WI38 (cell line): ENCODE measurements at regions not wholly inside any gene's neighbourhood (a gene's known extent, or its start where the extent isn't known, plus 50 kb on each side); places are given as distances from the start of the nearest gene placed in this dataset.

Experiments used
- H3K4me3 ChIP-seq: 2 replicates; pipeline ENCODE4 v1.5.1; 2011; ENCODE audit warnings: low read depth, mild to moderate bottlenecking, control low read depth, low read length
- TF ChIP-seq, protein P1 (sequence below): IDR thresholded peaks from 2 replicates; pipeline ENCODE4 v1.5.1; 2012; ENCODE audit warnings: low read depth, mild to moderate bottlenecking, control low read depth, low read length

- TF ChIP-seq, protein P1, sequence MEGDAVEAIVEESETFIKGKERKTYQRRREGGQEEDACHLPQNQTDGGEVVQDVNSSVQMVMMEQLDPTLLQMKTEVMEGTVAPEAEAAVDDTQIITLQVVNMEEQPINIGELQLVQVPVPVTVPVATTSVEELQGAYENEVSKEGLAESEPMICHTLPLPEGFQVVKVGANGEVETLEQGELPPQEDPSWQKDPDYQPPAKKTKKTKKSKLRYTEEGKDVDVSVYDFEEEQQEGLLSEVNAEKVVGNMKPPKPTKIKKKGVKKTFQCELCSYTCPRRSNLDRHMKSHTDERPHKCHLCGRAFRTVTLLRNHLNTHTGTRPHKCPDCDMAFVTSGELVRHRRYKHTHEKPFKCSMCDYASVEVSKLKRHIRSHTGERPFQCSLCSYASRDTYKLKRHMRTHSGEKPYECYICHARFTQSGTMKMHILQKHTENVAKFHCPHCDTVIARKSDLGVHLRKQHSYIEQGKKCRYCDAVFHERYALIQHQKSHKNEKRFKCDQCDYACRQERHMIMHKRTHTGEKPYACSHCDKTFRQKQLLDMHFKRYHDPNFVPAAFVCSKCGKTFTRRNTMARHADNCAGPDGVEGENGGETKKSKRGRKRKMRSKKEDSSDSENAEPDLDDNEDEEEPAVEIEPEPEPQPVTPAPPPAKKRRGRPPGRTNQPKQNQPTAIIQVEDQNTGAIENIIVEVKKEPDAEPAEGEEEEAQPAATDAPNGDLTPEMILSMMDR, result no peak
- no peak overlapping the region for H3K4me3 ChIP-seq
These were observed 232.6 kb upstream of the TBX3 start for GRCh38 chr12:114916541-114916940.

DNA sequence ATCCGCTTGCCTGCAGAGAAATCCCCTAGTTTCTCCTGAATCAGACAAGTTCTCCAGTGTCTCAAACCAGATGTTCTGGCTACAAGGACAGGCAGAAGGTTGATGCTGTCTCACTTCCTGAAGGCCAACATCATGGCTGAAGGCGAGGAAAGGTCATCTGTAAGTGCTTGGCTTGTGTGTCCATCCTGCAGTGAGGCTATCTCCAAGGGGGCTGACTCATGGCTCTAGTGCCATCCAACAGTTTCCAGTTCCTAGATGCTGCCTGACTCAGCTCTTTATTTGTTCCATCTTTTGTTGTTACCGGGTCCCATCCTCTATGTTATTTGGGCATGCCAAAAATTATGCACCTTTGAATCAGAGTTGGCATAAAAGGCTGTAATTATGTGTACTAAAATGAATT lies 232.1 kb upstream of the TBX3 start:
- TF ChIP-seq, protein P1, result no peak

GRCh38 chr12:114913871-114914801 lies 230.2 kb upstream of the TBX3 start:
- no peak overlapping the region for H3K4me3 ChIP-seq
- TF ChIP-seq, protein P1, result no peak

More for the DNA sequence above, 232.1 kb upstream of the TBX3 start:
- no peak overlapping the region for H3K4me3 ChIP-seq

- TF ChIP-seq, protein P1, result no peak
These were observed 228.8 kb upstream of the TBX3 start for GRCh38 chr12:114912811-114913210.

DNA sequence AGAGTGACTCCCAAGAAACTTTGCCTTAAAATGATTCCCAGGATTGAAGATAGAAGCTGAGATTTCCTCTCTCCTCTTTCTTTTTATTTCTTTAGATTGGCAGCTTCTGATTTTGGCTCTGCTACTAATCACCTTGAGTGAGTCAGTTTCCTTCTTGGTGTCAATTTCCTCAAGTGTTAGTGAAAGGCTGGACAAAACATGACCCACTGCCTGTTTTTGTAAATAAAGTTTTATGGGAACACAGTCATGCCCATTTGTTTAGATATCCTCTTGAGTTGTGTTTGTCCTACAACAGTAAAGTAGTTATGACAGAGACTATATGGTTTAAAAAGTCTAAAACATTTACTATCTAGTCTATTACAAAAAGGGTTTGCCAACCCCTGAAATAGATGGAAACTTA lies 227.2 kb upstream of the TBX3 start:
- TF ChIP-seq, protein P1, result no peak
- no peak overlapping the region for H3K4me3 ChIP-seq

More at GRCh38 chr12:114912811-114913210, 228.8 kb upstream of the TBX3 start:
- no peak overlapping the region for H3K4me3 ChIP-seq

- no peak overlapping the region for H3K4me3 ChIP-seq
- TF ChIP-seq, protein P1, result no peak
These were observed 220.5 kb upstream of the TBX3 start for GRCh38 chr12:114904254-114905003.
